HG03469 (cell line): ENCODE measurements at regions not wholly inside any gene's neighbourhood (a gene's known extent, or its start where the extent isn't known, plus 50 kb on each side); places are given as distances from the start of the nearest gene placed in this dataset.
A peak's percentile ranks its signal among the peaks of the same experiment; 100 is the strongest.

Source experiments
- ATAC-seq: cut with Tn5 transposase; IDR thresholded peaks from one replicate; pipeline ENCODE4 v1.9.1; 2021; ENCODE audit warnings: mild to moderate bottlenecking, moderate library complexity, moderate number of reproducible peaks; ENCODE audit not compliant: unreplicated experiment

GRCh38 chr18:56238576-56238975 lies 399.8 kb downstream of the TXNL1 start:
- no peak for ATAC-seq

DNA sequence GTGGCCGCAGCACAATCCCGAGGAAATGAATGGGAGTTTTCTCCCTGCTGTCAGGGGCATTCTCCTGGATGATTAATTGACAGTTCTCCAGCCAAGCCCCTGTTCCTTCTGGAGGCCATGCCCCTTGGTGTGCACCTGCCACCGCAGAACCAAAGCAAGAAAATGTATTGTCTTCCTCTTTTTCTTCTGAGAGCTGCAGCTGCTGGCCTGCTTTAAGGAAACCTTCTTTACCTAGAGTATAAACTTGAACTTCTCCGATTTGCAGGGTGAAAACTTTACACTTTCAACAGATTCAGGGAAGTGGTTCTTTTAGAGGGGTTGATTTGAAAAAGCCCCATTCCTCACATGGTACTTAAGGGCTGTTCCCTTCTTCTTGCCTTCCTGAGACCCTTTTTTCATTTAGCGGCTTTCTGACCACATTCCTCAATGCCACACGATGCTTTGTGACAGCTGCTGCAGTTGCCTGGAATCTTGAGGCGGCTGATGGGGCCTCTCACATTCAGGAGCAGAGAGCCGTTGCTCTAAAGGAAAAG lies 402.8 kb downstream of the TXNL1 start:
- peak; percentile 76 for ATAC-seq

GRCh38 chr18:56235071-56235470 lies 403.3 kb downstream of the TXNL1 start:
- ATAC-seq: peak; percentile 21

GRCh38 chr18:56233595-56233994 lies 404.8 kb downstream of the TXNL1 start:
- ATAC-seq: no peak

DNA sequence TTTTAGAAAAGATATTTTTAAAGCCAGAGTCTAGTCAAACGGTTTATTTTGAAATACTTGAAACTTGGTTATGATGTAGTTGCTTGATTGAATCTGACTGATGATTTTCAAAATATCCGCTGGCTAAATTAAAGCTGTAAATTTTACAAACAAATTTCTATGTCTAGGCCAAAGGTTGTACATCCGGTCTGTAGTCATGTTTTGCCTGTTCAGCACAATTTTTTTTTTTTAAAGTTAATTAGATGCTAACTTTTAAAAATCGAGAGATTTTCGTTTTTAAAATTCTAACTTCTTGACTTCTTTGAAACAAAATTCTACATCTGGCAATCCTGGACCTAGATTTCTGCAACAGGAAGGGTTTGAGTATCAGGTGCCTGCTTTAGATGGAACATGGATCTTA lies 412.4 kb downstream of the TXNL1 start:
- ATAC-seq: no peak

GRCh38 chr18:56224669-56225561 lies 413.5 kb downstream of the TXNL1 start:
- ATAC-seq: no peak

- no peak for ATAC-seq
Measured at GRCh38 chr18:56221195-56222065, 417.0 kb downstream of the TXNL1 start.

- no peak for ATAC-seq
Measured at GRCh38 chr18:56217406-56217805, 421.0 kb downstream of the TXNL1 start.

DNA sequence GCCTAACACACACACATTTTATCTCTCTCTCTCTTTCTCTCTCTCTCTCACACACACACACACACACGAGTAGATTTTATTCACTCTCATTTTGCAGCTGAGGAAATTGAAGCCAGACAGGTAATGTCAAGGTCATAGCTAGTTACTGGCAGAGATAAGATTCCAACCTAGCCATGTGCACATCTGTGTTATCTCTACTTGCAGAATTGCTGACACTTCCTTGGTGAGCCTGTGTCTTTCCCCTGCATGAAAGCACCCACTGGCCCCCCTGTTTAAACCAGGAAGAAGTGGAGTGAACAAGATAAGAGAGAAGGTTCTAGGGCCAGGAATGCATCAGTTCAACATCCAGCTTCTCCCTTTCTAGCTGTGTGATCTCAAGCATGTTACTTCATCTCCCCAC lies 423.7 kb downstream of the TXNL1 start:
- no peak for ATAC-seq

DNA sequence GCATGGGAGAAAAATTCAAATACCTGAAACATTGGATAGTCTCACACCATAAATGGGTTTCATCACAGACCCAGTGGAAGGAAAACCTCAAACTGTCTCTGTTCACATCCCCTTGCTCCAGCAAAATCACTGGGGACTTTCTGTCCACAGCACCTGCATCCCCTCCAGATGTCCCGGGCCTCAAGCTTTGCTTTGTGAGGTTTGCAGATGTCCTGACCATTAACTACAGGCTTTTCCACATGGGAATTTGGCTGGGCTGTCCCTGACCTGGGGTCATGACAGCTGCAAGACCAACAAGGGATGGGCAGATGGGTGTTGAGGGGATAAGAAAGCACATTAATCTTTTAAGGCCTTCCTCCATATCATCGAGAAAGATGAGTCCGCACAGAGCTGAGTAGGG lies 427.9 kb downstream of the TXNL1 start:
- no peak for ATAC-seq

- ATAC-seq: no peak
Measured at GRCh38 chr18:56207989-56208388, 430.4 kb downstream of the TXNL1 start.

GRCh38 chr18:56204052-56204451 lies 434.3 kb downstream of the TXNL1 start:
- no peak for ATAC-seq

- ATAC-seq: no peak
Measured at GRCh38 chr18:56202678-56203077, 435.7 kb downstream of the TXNL1 start.

GRCh38 chr18:56200381-56200911 lies 437.9 kb downstream of the TXNL1 start:
- ATAC-seq: no peak

- no peak for ATAC-seq
Measured at GRCh38 chr18:56199580-56200330, 438.6 kb downstream of the TXNL1 start.

GRCh38 chr18:56197241-56197859 lies 441.0 kb downstream of the TXNL1 start:
- ATAC-seq: peak; percentile 55

DNA sequence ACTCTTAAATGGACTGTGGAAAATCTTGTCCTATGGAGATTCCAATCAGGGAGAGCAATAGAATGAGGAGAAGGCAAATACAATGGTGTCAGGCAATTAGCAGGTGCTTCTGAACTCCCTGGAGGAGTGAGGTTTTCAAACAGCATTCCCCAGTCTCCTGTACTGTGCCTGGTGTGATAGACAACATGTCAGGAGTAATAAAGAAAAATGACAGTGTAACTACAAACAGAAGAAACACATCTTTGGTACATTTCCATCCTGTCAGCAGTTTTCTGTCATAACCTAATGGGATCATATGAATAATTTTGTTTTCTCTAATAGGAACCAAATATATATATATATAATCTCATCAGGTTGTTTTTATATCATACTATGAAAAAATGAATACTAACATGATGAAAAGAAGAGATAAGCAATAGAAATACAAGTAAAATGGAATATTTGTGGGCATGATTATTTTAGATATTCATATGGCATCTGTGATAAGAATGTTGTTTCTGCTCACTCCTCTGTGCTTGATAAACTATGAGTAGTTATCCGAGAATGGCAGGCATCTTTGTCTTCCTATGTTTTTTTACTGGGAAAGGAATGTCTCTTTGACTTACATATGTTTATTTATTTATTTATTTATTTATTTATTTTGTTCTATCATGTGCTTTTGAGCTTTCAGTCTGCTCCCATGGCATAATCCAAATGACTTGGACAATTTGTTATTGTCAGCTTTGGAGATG lies 441.7 kb downstream of the TXNL1 start:
- ATAC-seq: no peak

- ATAC-seq: no peak
Measured at GRCh38 chr18:56191334-56191733, 447.1 kb downstream of the TXNL1 start.

DNA sequence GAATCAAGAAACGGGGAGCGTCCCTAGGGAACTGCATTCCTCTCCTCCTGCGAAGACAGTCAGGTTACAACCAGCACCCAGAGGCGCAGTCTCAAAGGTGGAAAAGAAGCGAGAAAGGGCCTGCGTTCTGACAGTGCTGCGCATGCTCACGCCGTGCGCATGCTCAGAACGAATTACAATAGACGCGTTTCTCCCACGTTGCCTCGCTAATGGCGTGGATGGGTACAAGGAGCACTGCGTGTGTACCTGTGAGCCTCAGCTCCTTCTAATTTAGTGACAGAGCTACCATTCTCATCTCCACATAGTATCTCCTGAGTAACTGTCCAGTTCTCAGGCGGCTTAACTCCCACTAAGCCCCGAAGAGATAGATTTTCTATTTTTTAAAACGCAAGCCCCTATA lies 448.8 kb downstream of the TXNL1 start:
- ATAC-seq: no peak
